Stomach smooth muscle (tissue), 2 donors: ENCODE measurements at regions not wholly inside any gene's neighbourhood (a gene's known extent, or its start where the extent isn't known, plus 50 kb on each side); places are given as distances from the start of the nearest gene placed in this dataset.
"Not testable (repeated sequence)": the region's sequence is repeated elsewhere in the genome, so short reads cannot be mapped to it uniquely, and the experiment has no call there.

ENCODE experiments used
- H3K27ac ChIP-seq: one replicate; pipeline ENCODE4 v1.7.0; 2013; ENCODE audit warnings: mild to moderate bottlenecking, low read length, inconsistent platforms
- H3K27me3 ChIP-seq, 2 donors: one replicate each; pipeline ENCODE4 v1.7.0; 2013; ENCODE audit warnings: low read length in 2 of 2; ENCODE audit not compliant: insufficient read depth in 2 of 2, control insufficient read depth in 1 of 2
- H3K36me3 ChIP-seq, 2 donors: one replicate each; pipeline ENCODE4 v1.7.0; 2013; ENCODE audit warnings: low read length in 2 of 2; ENCODE audit not compliant: control insufficient read depth in 2 of 2, insufficient read depth in 2 of 2
- H3K4me1 ChIP-seq: one replicate; pipeline ENCODE4 v1.7.0; 2013; ENCODE audit warnings: low read length; ENCODE audit not compliant: control insufficient read depth, insufficient read depth
- H3K4me3 ChIP-seq, 2 donors: one replicate each; pipeline ENCODE4 v1.7.0; 2013; ENCODE audit warnings: low read length in 2 of 2
- H3K9ac ChIP-seq, 2 donors: one replicate each; pipeline ENCODE4 v1.7.0; 2013; ENCODE audit warnings: low read length in 2 of 2, mild to moderate bottlenecking in 1 of 2
- H3K9me3 ChIP-seq, 2 donors: one replicate each; pipeline ENCODE4 v1.7.0; 2013; ENCODE audit warnings: low read length in 2 of 2; ENCODE audit not compliant: control insufficient read depth in 2 of 2
- donor health status: healthy.
- donor health status: Pancreatic carcinoma.

DNA sequence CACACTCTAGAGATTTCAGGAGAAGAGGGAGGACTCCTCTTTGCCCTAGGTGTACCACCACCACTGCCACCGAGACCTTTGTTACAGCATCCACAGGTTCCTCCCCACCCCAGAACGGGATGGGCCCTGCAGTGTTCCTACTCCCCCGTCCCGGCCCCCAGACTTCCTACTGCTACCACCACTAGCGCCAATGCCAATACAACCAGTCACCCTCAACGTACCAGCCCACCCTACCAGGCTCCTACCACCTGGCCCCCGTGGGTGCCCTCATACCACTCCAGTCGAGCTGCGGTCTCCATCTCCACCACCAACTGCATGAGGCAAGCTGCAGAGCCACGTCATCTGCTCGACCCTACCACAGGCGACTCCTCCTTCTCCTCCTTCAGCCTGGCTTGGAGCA is 437.1 kb upstream of the ZNF337 start:
- H3K4me3 ChIP-seq, H3K9me3 ChIP-seq, H3K9ac ChIP-seq, H3K36me3 ChIP-seq, H3K27me3 ChIP-seq, H3K4me1 ChIP-seq, H3K27ac ChIP-seq: not testable (repeated sequence)

DNA sequence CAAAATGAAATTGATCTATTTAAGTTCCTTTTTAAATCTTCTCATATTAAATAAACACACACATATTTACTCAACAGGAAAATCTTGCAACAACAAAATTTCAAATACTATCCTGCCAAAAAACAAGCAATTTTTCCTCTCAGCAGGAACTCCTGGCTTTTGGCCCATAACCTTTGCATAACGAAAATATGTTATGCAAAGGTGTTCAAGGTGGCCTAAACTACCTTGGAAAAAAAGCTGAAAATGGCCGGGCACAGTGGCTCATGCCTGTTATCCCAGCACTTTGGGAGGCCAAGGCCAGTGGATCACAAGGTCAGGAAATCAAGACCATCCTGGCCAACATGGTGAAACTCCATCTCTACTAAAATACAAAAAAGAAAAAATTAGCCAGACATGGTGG is 424.3 kb upstream of the ZNF337 start:
- not testable (repeated sequence) for H3K4me3 ChIP-seq, H3K36me3 ChIP-seq, H3K9ac ChIP-seq, H3K27me3 ChIP-seq, H3K27ac ChIP-seq, H3K9me3 ChIP-seq, H3K4me1 ChIP-seq

DNA sequence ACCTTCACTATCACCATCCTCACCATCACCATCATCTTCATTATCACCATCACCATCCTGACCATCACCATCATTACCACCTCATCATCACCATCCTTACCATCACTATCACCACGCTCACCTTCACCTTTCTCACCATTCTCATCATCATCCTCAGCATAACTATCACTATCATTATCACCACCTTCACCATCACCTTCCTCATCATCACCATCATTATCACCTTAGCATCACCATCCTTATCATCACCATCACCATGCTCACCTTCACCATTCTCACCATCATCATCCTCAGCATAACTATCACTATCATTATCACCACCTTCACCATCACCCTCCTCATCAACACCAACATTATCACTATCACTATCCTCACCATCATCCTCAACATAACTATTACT is 397.8 kb upstream of the ZNF337 start:
- H3K9me3 ChIP-seq, H3K27me3 ChIP-seq: not testable (repeated sequence)

GRCh38 chr20:26091921-26092320 is 395.3 kb upstream of the ZNF337 start:
- not testable (repeated sequence) for H3K9ac ChIP-seq, H3K9me3 ChIP-seq, H3K4me1 ChIP-seq, H3K27ac ChIP-seq, H3K4me3 ChIP-seq, H3K27me3 ChIP-seq, H3K36me3 ChIP-seq

More for the DNA sequence above, 397.8 kb upstream of the ZNF337 start:
- H3K9ac ChIP-seq, H3K27ac ChIP-seq, H3K4me3 ChIP-seq, H3K4me1 ChIP-seq, H3K36me3 ChIP-seq: not testable (repeated sequence)

GRCh38 chr20:26086195-26086594 is 389.5 kb upstream of the ZNF337 start:
- not testable (repeated sequence) for H3K27ac ChIP-seq, H3K9me3 ChIP-seq, H3K4me1 ChIP-seq, H3K4me3 ChIP-seq, H3K9ac ChIP-seq, H3K27me3 ChIP-seq, H3K36me3 ChIP-seq

DNA sequence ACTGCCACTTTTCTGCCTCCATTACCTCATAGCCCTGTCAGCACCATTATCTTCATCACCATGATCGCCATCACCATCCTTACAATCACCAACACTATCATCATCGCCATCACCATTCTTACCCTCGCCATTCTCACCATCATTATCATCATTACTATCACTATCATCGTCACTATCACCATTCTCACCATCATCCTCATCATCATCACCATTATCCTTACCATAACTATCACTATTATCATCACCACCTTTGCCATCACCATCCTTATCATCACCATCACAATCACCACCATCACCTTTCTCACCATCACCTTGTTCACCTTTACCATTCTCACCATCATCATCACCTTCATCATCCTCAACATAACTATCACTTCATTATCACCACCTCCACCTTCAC is 377.3 kb upstream of the ZNF337 start:
- not testable (repeated sequence) for H3K4me3 ChIP-seq, H3K9me3 ChIP-seq, H3K9ac ChIP-seq, H3K36me3 ChIP-seq, H3K4me1 ChIP-seq, H3K27me3 ChIP-seq, H3K27ac ChIP-seq

DNA sequence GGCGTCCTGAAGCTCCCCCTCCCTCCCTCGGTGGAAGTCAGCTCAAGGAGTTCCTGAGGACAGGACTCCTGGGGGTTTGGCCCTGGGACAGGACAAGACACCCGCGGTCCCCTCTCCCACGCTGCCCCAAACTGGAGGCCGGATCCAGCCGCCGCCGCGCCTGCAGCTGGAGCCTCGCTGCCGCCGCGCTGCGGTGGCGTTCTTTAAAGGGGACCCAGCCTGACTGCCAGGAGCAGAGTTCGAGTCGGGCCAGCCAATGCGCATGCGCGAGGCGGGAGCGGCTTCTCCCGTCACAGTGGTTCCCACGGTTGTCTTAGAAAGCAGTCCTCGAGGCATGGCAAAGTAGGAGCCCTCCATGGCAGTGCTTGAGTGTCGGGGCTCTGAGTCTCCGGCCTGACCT is 362.7 kb upstream of the ZNF337 start:
- H3K4me1 ChIP-seq, H3K27me3 ChIP-seq, H3K9ac ChIP-seq, H3K9me3 ChIP-seq, H3K4me3 ChIP-seq, H3K27ac ChIP-seq, H3K36me3 ChIP-seq: not testable (repeated sequence)

GRCh38 chr20:26058446-26058845 is 361.8 kb upstream of the ZNF337 start:
- H3K36me3 ChIP-seq, result not testable (repeated sequence)

DNA sequence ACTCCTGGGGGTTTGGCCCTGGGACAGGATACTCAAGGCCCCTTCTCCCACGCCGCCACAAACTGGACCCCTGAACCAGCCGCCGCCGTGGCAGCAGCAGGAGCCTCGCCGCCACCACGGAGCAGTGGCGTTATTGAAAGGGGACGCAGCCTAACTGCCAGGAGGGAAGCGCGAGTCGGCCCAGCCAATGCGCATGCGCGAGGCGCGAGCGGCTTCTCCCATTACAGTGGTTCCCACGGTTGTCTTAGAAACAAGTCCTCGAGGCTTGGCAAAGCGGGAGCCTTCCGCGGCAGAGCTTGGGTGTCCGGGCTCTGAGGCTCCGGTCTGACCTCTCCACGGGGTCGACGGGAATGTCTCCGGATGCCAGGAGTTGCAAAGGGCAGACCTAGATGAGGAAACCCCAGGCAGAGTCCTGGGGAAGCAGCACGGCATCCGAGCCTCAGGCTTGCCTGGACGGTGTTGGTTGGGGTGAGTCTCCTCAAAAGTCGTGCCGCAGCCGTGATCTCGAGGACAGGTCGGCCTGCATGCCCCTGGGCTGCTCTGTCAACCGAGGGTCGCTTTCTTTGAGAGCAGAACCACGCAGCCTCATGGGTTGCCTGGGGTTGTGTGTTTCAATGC is 360.6 kb upstream of the ZNF337 start:
- not testable (repeated sequence) for H3K9me3 ChIP-seq, H3K27me3 ChIP-seq, H3K4me1 ChIP-seq, H3K27ac ChIP-seq, H3K4me3 ChIP-seq, H3K9ac ChIP-seq, H3K36me3 ChIP-seq

More at GRCh38 chr20:26058446-26058845, 361.8 kb upstream of the ZNF337 start:
- H3K27me3 ChIP-seq, H3K9me3 ChIP-seq, H3K4me3 ChIP-seq, H3K4me1 ChIP-seq, H3K9ac ChIP-seq, H3K27ac ChIP-seq: not testable (repeated sequence)

DNA sequence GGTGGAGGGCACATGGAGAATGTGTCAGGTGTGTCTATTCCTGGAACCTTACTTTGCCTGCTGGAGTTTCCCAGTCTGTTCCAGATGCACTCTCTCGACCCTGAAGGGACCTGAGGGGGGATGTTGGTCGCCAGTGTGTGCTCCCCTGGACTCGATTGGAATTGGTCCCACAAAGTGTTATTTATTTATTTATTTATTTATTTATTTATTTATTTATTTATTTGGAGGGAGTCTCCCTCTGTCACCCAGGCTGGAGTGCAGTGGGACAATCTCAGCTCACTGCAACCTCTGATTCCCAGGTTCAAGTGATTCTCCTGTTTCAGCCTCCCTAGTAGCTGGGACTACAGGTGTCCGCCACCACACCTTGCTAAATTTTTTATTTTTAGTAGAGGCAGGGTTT is 329.1 kb upstream of the ZNF337 start:
- not testable (repeated sequence) for H3K27me3 ChIP-seq, H3K9ac ChIP-seq

DNA sequence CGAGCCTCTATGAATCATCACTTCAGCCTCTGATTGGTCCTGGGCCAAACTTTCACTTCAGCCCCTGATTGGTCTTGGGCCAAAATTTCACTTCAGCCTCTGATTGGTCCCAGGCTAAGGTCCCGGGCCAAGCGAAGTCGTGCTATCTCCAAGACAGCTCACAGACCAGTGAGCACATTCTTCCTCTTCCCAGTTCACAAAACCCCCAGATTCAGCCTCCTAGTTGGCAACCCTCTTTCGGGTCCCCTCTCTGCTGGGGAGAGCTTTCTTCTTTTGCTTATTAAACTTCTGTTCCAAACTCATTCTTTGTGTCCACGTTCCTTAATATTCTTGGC is 314.3 kb upstream of the ZNF337 start:
- not testable (repeated sequence) for H3K27ac ChIP-seq, H3K9me3 ChIP-seq, H3K4me3 ChIP-seq, H3K9ac ChIP-seq, H3K27me3 ChIP-seq, H3K4me1 ChIP-seq, H3K36me3 ChIP-seq

More for the DNA sequence above, 329.1 kb upstream of the ZNF337 start:
- not testable (repeated sequence) for H3K9me3 ChIP-seq, H3K27ac ChIP-seq, H3K4me3 ChIP-seq, H3K4me1 ChIP-seq, H3K36me3 ChIP-seq
